H1 (cell line): ENCODE measurements at regions not wholly inside any gene's neighbourhood (a gene's known extent, or its start where the extent isn't known, plus 50 kb on each side); places are given as distances from the start of the nearest gene placed in this dataset.

Source experiments
- BCL11A ChIP-seq, 2 experiments: IDR thresholded peaks; one replicate each; pipeline ENCODE4 v1.6.1; 2011; ENCODE audit warnings: low read depth in 2 of 2, low read length in 2 of 2, mild to moderate bottlenecking in 2 of 2
- BRCA1 ChIP-seq: IDR thresholded peaks from 2 replicates; pipeline ENCODE4 v1.6.1; 2012; ENCODE audit warnings: low read depth, low read length, improper control_type of control experiment
- CBX8 ChIP-seq: fragments of 300-800, 300-1000 bp; sonication (generic); IDR thresholded peaks from 2 replicates; pipeline ENCODE4 v1.7.1; 2016; ENCODE audit warnings: low read depth, low read length, borderline replicate concordance
- CHD7 ChIP-seq: fragments of 300-600 bp; sonication (generic); IDR thresholded peaks from 2 replicates; pipeline ENCODE4 v1.7.1; 2012; ENCODE audit warnings: low read length, moderate library complexity, mild to moderate bottlenecking, inconsistent platforms; ENCODE audit not compliant: insufficient replicate concordance
- CTCF ChIP-seq, 3 experiments: IDR thresholded peaks; 1 replicate in 2 of 3; 2 replicates in 1 of 3; pipeline versions ENCODE4 v1.5.1 to v1.6.1; 2011; ENCODE audit warnings: low read length in 3 of 3, mild to moderate bottlenecking in 3 of 3, inconsistent platforms in 2 of 3, low read depth in 1 of 3, moderate library complexity in 1 of 3; ENCODE audit not compliant: insufficient read depth in 1 of 3; ENCODE audit errors: control extremely low read depth in 1 of 3
- EP300 ChIP-seq, 2 experiments: IDR thresholded peaks; 1 replicate in 1 of 2; 2 replicates in 1 of 2; pipeline ENCODE4 v1.6.1; 2011 to 2012; ENCODE audit warnings: low read depth in 2 of 2, low read length in 2 of 2, mild to moderate bottlenecking in 2 of 2, borderline replicate concordance in 1 of 2, inconsistent platforms in 1 of 2, moderate library complexity in 1 of 2
- EZH2 ChIP-seq: fragments of 200-600 bp; sonication (generic); IDR thresholded peaks from 2 replicates; pipeline ENCODE4 v1.7.1; 2012; ENCODE audit warnings: low read depth, mild to moderate bottlenecking, moderate library complexity, low read length, inconsistent platforms; ENCODE audit not compliant: severe bottlenecking
- JUND ChIP-seq: IDR thresholded peaks from 2 replicates; pipeline ENCODE4 v1.6.1; 2011; ENCODE audit warnings: mild to moderate bottlenecking, improper control_type of control experiment, low read length
- SUZ12 ChIP-seq: fragments of 200-600 bp; sonication (generic); IDR thresholded peaks from 2 replicates; pipeline ENCODE4 v1.6.1; 2012; ENCODE audit warnings: mild to moderate bottlenecking, inconsistent platforms, low read length, moderate library complexity, mixed read lengths

DNA sequence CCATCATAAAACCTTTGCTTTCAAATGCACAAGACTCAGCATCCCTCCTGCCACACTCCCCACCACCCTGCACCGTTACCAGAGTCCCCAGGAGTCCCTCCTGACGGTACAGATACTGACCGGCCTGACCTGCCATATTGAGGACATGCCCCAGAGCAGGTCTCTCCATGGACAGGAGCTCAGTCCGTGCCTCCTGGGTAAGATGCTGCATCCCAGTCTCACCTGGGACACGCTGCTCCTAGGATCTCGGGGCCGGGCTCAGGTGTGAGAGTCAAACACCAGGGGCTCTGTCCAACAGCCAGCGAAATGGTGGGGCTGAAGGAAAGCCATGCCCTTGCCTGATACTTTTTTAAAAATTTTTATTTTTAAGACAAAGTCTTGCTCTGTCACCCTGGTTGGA is 328.3 kb downstream of the SHANK2 start (continued):
- TF ChIP-seq CHD7, result no peak
- no peak for TF ChIP-seq CTCF (IDR thresholded peaks at IDR 0.05; ENCODE audit: control extremely low read depth in 1 of 3, insufficient read depth in 1 of 3, low read depth in 1 of 3, low read length in 3 of 3)
- no peak for TF ChIP-seq CBX8
- no peak for TF ChIP-seq SUZ12
- TF ChIP-seq BRCA1, result no peak
- no peak for TF ChIP-seq EP300 (IDR thresholded peaks at IDR 0.05; ENCODE audit: borderline replicate concordance in 1 of 2, low read depth in 2 of 2, low read length in 2 of 2)
- no peak for TF ChIP-seq BCL11A (IDR thresholded peaks at IDR 0.05; ENCODE audit: low read depth in 2 of 2, low read length in 2 of 2)
- no peak for TF ChIP-seq JUND
- no peak for TF ChIP-seq EZH2
